AG10803 (cell line): ENCODE measurements at regions not wholly inside any gene's neighbourhood (a gene's known extent, or its start where the extent isn't known, plus 50 kb on each side); places are given as distances from the start of the nearest gene placed in this dataset.

Experiments used
- DNase-seq: peaks from one replicate; pipeline ENCODE4 v3.0.0; 2010; ENCODE audit warnings: low read depth
- H3K4me3 ChIP-seq: 2 replicates; pipeline ENCODE4 v1.5.1; 2011; ENCODE audit warnings: mild to moderate bottlenecking, low read length, control low read depth
- TF ChIP-seq, protein P1 (sequence below): conservative IDR thresholded peaks from 2 replicates; pipeline ENCODE4 v1.5.1; 2011; ENCODE audit warnings: mild to moderate bottlenecking, low read length, control low read depth, inconsistent platforms

DNA sequence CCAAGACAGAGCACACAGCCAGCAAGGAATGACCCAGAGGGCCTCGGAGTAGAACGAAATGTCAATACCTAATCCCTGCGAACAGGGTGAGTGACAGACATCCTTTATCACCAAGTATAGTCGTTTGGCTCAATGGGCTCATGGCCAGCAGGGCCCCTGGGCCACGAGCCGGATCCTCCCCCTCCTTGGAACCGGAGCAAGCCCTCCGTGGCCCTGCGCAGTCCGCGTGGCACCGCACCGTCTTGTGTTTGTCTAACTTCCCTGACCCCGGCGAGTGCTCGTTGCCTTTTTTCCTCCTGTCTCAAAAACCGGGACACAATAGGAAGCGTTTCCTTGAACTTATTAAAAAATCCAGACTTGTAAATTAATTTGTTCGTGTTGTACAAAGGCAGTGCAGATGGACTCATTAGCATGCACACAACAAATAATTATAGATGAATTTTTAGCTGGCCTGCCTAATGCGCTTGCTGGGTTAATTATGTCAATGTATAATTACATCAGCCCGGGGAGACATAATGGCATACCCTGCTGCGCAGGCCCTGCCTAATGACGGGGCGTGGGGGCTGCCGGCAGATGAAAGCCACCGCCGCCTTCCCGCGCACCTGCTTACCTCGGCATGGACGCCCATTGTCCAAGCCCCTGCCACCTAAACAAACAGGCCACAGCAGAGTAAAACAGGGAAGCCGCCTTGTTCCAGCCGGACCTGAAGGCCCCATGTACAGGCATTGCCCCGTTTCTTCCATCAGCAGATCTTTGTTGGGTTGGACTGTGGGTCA, 81.6 kb downstream of the PHETA1 start:
- TF ChIP-seq, protein P1, sequence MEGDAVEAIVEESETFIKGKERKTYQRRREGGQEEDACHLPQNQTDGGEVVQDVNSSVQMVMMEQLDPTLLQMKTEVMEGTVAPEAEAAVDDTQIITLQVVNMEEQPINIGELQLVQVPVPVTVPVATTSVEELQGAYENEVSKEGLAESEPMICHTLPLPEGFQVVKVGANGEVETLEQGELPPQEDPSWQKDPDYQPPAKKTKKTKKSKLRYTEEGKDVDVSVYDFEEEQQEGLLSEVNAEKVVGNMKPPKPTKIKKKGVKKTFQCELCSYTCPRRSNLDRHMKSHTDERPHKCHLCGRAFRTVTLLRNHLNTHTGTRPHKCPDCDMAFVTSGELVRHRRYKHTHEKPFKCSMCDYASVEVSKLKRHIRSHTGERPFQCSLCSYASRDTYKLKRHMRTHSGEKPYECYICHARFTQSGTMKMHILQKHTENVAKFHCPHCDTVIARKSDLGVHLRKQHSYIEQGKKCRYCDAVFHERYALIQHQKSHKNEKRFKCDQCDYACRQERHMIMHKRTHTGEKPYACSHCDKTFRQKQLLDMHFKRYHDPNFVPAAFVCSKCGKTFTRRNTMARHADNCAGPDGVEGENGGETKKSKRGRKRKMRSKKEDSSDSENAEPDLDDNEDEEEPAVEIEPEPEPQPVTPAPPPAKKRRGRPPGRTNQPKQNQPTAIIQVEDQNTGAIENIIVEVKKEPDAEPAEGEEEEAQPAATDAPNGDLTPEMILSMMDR = no peak
- no peak overlapping the region for H3K4me3 ChIP-seq
- no peak for DNase-seq

DNA sequence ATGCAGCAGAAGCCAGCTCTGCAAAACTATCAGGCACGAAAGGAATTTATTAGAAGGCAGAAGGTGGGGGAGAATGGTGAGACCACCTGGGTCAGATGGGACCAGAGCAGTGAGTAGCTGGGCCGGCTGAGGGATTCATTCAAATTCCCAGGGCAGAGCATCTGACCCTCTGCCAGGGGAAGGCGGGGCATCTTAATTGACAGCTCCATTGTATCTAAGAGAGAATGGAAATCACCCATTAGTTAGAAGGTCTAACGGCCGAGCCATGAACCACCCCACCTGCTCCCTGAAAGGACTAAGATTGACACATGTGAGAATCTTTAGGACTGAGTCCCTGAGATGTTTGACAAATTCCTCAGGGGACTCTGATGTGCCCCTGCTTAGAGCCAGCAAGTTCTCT, 83.7 kb downstream of the PHETA1 start:
- TF ChIP-seq, protein P1 = no peak
- no peak overlapping the region for H3K4me3 ChIP-seq
- no peak for DNase-seq

DNA sequence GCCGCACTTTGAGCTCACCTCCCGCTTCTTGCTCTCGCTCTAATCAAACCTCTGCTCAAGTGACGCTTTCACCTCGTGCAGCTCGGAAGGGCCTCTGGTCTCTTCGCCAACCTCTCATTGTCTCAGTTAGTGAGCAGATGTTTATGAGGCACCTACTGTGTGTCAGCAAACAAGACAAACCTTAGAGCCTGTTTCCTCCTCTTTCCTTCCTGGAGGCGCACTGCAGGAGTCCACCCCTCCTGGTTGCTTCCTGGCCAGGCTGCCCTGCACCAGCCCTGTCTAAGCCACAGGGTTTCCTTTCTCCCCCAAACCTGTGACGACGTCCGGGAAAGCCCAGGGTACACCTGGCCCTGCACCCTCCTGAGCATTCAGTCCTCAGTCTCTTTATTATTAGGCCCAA, 84.2 kb downstream of the PHETA1 start:
- no peak for DNase-seq
- H3K4me3 ChIP-seq = no peak overlapping the region
- TF ChIP-seq, protein P1 = no peak

DNA sequence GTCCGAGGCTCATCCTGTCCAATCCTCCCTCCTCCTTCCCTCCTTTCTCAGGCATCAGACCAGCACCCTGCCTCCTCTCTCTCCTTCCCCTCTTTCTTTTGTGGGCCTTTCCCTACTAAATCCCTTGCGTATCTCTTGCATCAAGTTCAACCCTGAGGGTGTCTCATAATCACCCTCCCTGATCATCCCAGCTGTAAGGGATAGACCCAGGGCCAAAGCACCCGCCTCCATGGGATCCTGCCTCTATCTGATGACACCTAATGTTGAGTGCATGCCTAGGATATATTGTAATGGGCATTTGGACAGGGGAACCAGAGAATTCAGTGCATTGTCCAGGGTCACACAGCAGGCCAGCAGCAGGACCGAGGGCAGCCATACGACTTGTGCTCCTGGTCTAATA, 84.9 kb downstream of the PHETA1 start:
- no peak overlapping the region for H3K4me3 ChIP-seq
- TF ChIP-seq, protein P1 = no peak
- no peak for DNase-seq

DNA sequence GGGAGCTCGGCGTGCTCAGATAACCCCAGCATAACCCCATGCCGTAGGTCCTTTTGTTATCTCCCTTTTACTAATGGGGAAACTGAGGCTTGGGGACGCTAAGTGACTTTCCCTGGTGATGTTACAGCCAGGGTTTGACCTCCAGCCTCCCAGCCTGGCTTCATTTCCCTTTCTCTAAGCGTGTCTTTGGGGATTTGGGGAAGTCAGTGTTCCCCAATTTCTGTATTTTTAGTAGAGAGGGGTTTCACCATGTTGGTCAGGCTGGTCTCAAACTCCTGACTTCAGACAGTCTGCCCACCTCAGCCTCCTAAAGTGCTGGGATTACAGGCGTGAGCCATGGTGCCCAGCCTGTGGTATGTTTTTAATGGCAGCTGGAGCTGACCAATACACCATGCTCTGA, 85.4 kb downstream of the PHETA1 start:
- no peak overlapping the region for H3K4me3 ChIP-seq
- no peak for DNase-seq
- TF ChIP-seq, protein P1 = no peak

DNA sequence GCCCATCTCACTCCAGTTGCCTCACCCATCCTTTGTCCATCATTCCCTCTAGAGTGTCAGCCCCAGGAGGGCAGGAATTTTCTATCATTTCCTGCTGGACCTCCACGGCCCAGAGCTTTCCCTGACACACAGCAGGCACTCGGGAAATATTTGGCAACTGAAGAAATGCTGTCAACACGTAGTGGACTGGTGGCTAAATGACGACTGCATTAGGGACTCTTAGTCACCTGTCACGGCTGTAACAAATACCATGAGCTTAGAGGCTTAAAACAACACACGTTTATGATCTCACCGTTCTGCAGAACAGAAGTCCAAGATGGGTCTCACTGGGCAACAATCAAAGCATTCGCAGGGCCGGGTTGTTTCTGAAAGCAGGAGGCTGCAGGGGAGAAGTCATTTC, 91.3 kb downstream of the PHETA1 start:
- no peak overlapping the region for H3K4me3 ChIP-seq
- no peak for DNase-seq
- TF ChIP-seq, protein P1 = no peak

DNA sequence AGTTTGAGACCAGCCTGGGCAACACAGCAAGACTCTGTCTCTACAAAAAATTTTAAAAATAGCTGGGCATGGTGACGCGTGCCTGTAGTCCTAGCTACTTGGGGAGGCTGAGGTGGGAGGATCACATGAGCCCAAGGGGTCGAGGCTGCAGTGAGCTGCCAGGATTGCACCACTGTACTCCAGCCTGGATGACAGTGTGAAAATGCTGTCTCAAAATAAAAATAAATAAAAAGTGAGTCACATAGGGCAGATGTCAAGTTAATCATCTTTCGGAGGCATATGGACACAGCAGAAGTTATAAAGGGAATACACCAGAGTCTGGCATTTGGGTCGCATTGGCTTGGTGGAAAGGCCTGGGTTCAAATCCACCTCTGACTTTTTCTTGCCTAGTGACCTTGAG, 92.7 kb downstream of the PHETA1 start:
- no peak for DNase-seq
- H3K4me3 ChIP-seq = no peak overlapping the region
- TF ChIP-seq, protein P1 = no peak
